ENCODE measurements at regions not wholly inside any gene's neighbourhood (a gene's known extent, or its start where the extent isn't known, plus 50 kb on each side); places are given as distances from the start of the nearest gene placed in this dataset.

DNA sequence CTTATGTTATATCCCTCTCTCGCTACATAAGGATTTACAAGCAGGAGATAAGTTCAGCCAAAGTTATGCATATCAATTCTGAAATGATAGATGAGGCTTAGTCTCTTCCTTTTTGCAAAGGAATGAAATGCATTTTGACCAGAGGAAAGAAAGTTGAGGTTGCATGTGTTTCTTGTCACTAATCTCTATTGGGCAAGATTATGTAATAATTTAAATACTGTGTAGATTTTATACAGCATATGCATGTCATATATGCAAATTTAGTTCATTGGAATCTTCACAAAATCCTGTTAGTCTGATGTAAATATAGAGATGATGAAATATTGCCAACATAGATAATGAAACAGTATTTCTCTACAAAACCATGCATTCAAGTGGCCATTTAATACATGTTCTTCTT, 858.7 kb upstream of the RAG2 start:
- H3K27me3 ChIP-seq (ENCODE audit: insufficient read depth, low read length): no peaks in the 10 kb centered on the region

More for the DNA sequence above, 858.7 kb upstream of the RAG2 start:
- Histone ChIP-seq H3K9me2 (ENCODE audit: insufficient read depth) (no peaks in the 10 kb centered on the region), H3K4me3 (replicated peaks in 1 of 2; ENCODE audit: low read depth in 1 of 2, low read length in 2 of 2) (no peak overlapping the region), H3K27ac (ENCODE audit: low read depth, low read length) (no peak overlapping the region), H3K4me2 (ENCODE audit: low read length) (no peak overlapping the region), H3K9me3 (ENCODE audit: control insufficient read depth in 1 of 2, insufficient read depth in 1 of 2, low read depth in 1 of 2, low read length in 2 of 2) (peaks cover 7 to 20% of the 10 kb centered on the region in 2 experiments; a peak in 2 of 4 replicates), H2AFZ (ENCODE audit: low read depth, low read length, poor library complexity, severe bottlenecking) (no peak overlapping the region), H3K9ac (ENCODE audit: low read length) (no peak overlapping the region), H3K79me2 (ENCODE audit: insufficient read depth, low read length) (no peaks in the 10 kb centered on the region), H3K4me1 (ENCODE audit: control insufficient read depth in 1 of 2, insufficient read depth in 2 of 2, low read length in 2 of 2) (no peaks in the 10 kb centered on the region), H4K20me1 (ENCODE audit: insufficient read depth) (no peaks in the 10 kb centered on the region), H3K36me3 (ENCODE audit: control insufficient read depth in 1 of 2, insufficient read depth in 2 of 2, low read length in 2 of 2) (no peaks in the 10 kb centered on the region)
- TF ChIP-seq CBX3 (IDR thresholded peaks at IDR 0.05; ENCODE audit: low read depth): no peak
- TF ChIP-seq, protein P1, sequence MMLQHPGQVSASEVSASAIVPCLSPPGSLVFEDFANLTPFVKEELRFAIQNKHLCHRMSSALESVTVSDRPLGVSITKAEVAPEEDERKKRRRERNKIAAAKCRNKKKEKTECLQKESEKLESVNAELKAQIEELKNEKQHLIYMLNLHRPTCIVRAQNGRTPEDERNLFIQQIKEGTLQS (IDR thresholded peaks at IDR 0.05): no peak
- TF ChIP-seq ZFX (IDR thresholded peaks at IDR 0.05): no peak
- TF ChIP-seq ELF1 (IDR thresholded peaks at IDR 0.05; ENCODE audit: borderline replicate concordance, low read depth): no peak
- no peak for TF ChIP-seq CEBPB (IDR thresholded peaks at IDR 0.05; ENCODE audit: low read depth)
- no peak for TF ChIP-seq TCF7L2 (IDR thresholded peaks at IDR 0.05; ENCODE audit: borderline replicate concordance, extremely low read depth, insufficient read depth, insufficient read length)
- no peak for TF ChIP-seq SIN3A (IDR thresholded peaks at IDR 0.05; ENCODE audit: low read depth)
- TF ChIP-seq, protein P2, sequence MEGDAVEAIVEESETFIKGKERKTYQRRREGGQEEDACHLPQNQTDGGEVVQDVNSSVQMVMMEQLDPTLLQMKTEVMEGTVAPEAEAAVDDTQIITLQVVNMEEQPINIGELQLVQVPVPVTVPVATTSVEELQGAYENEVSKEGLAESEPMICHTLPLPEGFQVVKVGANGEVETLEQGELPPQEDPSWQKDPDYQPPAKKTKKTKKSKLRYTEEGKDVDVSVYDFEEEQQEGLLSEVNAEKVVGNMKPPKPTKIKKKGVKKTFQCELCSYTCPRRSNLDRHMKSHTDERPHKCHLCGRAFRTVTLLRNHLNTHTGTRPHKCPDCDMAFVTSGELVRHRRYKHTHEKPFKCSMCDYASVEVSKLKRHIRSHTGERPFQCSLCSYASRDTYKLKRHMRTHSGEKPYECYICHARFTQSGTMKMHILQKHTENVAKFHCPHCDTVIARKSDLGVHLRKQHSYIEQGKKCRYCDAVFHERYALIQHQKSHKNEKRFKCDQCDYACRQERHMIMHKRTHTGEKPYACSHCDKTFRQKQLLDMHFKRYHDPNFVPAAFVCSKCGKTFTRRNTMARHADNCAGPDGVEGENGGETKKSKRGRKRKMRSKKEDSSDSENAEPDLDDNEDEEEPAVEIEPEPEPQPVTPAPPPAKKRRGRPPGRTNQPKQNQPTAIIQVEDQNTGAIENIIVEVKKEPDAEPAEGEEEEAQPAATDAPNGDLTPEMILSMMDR (IDR thresholded peaks at IDR 0.05 in 2 of 3, conservative IDR thresholded peaks at IDR 0.05 in 1 of 3; ENCODE audit: borderline replicate concordance in 1 of 3, insufficient read depth in 1 of 3, low read depth in 2 of 3, low read length in 2 of 3): no peak
- no peak for TF ChIP-seq ZNF274 (IDR thresholded peaks at IDR 0.05; ENCODE audit: low read depth, low read length)
- TF ChIP-seq, protein P3, sequence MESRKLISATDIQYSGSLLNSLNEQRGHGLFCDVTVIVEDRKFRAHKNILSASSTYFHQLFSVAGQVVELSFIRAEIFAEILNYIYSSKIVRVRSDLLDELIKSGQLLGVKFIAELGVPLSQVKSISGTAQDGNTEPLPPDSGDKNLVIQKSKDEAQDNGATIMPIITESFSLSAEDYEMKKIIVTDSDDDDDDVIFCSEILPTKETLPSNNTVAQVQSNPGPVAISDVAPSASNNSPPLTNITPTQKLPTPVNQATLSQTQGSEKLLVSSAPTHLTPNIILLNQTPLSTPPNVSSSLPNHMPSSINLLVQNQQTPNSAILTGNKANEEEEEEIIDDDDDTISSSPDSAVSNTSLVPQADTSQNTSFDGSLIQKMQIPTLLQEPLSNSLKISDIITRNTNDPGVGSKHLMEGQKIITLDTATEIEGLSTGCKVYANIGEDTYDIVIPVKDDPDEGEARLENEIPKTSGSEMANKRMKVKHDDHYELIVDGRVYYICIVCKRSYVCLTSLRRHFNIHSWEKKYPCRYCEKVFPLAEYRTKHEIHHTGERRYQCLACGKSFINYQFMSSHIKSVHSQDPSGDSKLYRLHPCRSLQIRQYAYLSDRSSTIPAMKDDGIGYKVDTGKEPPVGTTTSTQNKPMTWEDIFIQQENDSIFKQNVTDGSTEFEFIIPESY (IDR thresholded peaks at IDR 0.05; ENCODE audit: extremely low read depth, insufficient replicate concordance, low read length): no peak
- TF ChIP-seq, protein P4, sequence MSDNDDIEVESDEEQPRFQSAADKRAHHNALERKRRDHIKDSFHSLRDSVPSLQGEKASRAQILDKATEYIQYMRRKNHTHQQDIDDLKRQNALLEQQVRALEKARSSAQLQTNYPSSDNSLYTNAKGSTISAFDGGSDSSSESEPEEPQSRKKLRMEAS (IDR thresholded peaks at IDR 0.05): no peak
- TF ChIP-seq YY1 (IDR thresholded peaks at IDR 0.05; ENCODE audit: extremely low read depth, insufficient replicate concordance, low read depth, low read length): no peak
- no peak for TF ChIP-seq JUND (IDR thresholded peaks at IDR 0.05)
- TF ChIP-seq RAD21 (IDR thresholded peaks at IDR 0.05; ENCODE audit: low read depth): no peak
- TF ChIP-seq EZH2phosphoT487 (IDR thresholded peaks at IDR 0.05; ENCODE audit: borderline replicate concordance): no peak
- DNase-seq (ENCODE audit: low read depth, low spot score) (no peak), ATAC-seq (no peak)
- RAD21 ChIA-PET (ENCODE audit: low non-redundant PET in 1 of 2, low total read pairs in 2 of 2, uncharacterized antibody in 2 of 2, unreplicated experiment in 2 of 2): no interaction called here
- POLR2A ChIA-PET: no interaction called here
- CTCF ChIA-PET: no interaction called here
- no TSS peak for BruUV-seq (replicated peaks)
- intact Hi-C loops (cut with micrococcal nuclease): no loop called here
